ENCODE measurements at regions not wholly inside any gene's neighbourhood (a gene's known extent, or its start where the extent isn't known, plus 50 kb on each side); places are given as distances from the start of the nearest gene placed in this dataset.

GRCh38 chr4:164081801-164082200 lies 587.3 kb downstream of the TMA16 start:
- Histone ChIP-seq H3K14ac (ENCODE audit: insufficient read length) (no peak overlapping the region), H3K36me3 (ENCODE audit: control insufficient read depth in 2 of 4, insufficient read depth in 4 of 4, low read length in 3 of 4) (no peaks in the 10 kb centered on the region), H3K23ac (ENCODE audit: insufficient read length) (no peak overlapping the region), H2BK12ac (ENCODE audit: low read depth, low read length) (no peak overlapping the region), H4K20me1 (replicated peaks in 1 of 2; ENCODE audit: control insufficient read depth in 1 of 2, insufficient read depth in 2 of 2, low read length in 2 of 2) (no peaks in the 10 kb centered on the region), H2BK120ac (replicated peaks; ENCODE audit: low read depth, low read length) (no peak overlapping the region), H2BK20ac (ENCODE audit: low read length) (no peak overlapping the region), H2AK5ac (ENCODE audit: low read depth, low read length) (no peak overlapping the region), H3K79me1 (ENCODE audit: low read depth, low read length) (no peaks in the 10 kb centered on the region), H4K8ac (ENCODE audit: extremely low read depth, insufficient read depth, low read length) (no peak overlapping the region), H3K9ac (replicated peaks in 1 of 4; ENCODE audit: extremely low read depth in 1 of 4, low read depth in 3 of 4, low read length in 3 of 4) (no peak overlapping the region), H4K5ac (ENCODE audit: insufficient read length, low read depth, low read length) (no peak overlapping the region), H3K4ac (replicated peaks; ENCODE audit: insufficient read length, low read depth, low read length) (no peak overlapping the region), H2BK15ac (ENCODE audit: low read length) (no peak overlapping the region), H3K23me2 (ENCODE audit: low read depth, low read length) (no peaks in the 10 kb centered on the region), H3K56ac (replicated peaks; ENCODE audit: insufficient read length, low read depth, low read length) (no peak overlapping the region), H2BK5ac (ENCODE audit: low read depth, low read length) (no peak overlapping the region), H2AFZ (ENCODE audit: low read length) (no peak overlapping the region), H3K18ac (ENCODE audit: extremely low read depth, low read length) (no peak overlapping the region), H3K4me1 (replicated peaks in 1 of 4; ENCODE audit: control insufficient read depth in 3 of 4, insufficient read depth in 4 of 4, low read length in 3 of 4) (no peaks in the 10 kb centered on the region), H3K9me3 (ENCODE audit: insufficient read depth in 2 of 2, low read depth in 1 of 2, low read length in 1 of 2) (no peaks in the 10 kb centered on the region), H3K27ac (ENCODE audit: low read depth, low read length) (no peak overlapping the region), H3K4me2 (ENCODE audit: insufficient read depth in 1 of 2, low read depth in 2 of 2, low read length in 2 of 2) (no peak overlapping the region), H4K91ac (replicated peaks; ENCODE audit: insufficient read length, low read length) (no peak overlapping the region), H3K27me3 (replicated peaks in 1 of 4; ENCODE audit: control insufficient read depth in 3 of 4, extremely low read depth in 1 of 4, insufficient read depth in 3 of 4, low read length in 3 of 4) (no peaks in the 10 kb centered on the region), H3K4me3 (ENCODE audit: extremely low read depth in 1 of 4, insufficient read depth in 2 of 4, low read depth in 3 of 4, low read length in 4 of 4) (no peak overlapping the region), H3K79me2 (ENCODE audit: control insufficient read depth in 1 of 2, insufficient read depth in 2 of 2, low read length in 2 of 2) (no peaks in the 10 kb centered on the region)
- FAIRE-seq, result no peak
- 92% methylated on average over 2 of the region's 2 CpGs; no CpG with 5 or more reads in 1 of the 2 experiments for WGBS, 2 experiments (ENCODE audit: extremely low coverage in 1 of 2, insufficient coverage in 1 of 2, insufficient read length in 1 of 2, insufficient replicate concordance in 2 of 2, low coverage in 1 of 2, low lambda C conversion rate in 2 of 2, missing lambda C conversion rate in 1 of 2)
- ChIA-PET CTCF (ENCODE audit: partially characterized antibody) (interaction anchor here (1.1 kb wide), 1 partner anchor 58 kb away, joined by 3 read pairs; no protein-coding TSS in a partner anchor), POLR2A (ENCODE audit: partially characterized antibody) (no interaction called here)
- no peak for DNase-seq (ENCODE audit: low read depth in 1 of 2, low spot score in 2 of 2)
- no peak for TF ChIP-seq MAX (IDR thresholded peaks at IDR 0.05)
- TF ChIP-seq HDAC6 (IDR thresholded peaks at IDR 0.05; ENCODE audit: low read depth, low read length), result no peak
- TF ChIP-seq RFX5 (IDR thresholded peaks at IDR 0.05; ENCODE audit: borderline replicate concordance, low read depth, low read length), result no peak
- TF ChIP-seq EZH2 (IDR thresholded peaks at IDR 0.05; ENCODE audit: low read depth, low read length, severe bottlenecking), result no peak
- TF ChIP-seq RBBP5 (IDR thresholded peaks at IDR 0.05; ENCODE audit: borderline replicate concordance, low read depth, low read length), result no peak
- no peak for TF ChIP-seq BACH1 (IDR thresholded peaks at IDR 0.05; ENCODE audit: low read length)
- no peak for TF ChIP-seq SAP30 (IDR thresholded peaks at IDR 0.05; ENCODE audit: insufficient read depth, insufficient replicate concordance, low read length)

Data from H1 (cell line).